Nucleus accumbens (tissue), 56 donors: ENCODE measurements at regions not wholly inside any gene's neighbourhood (a gene's known extent, or its start where the extent isn't known, plus 50 kb on each side); places are given as distances from the start of the nearest gene placed in this dataset.
"Not testable (repeated sequence)": the region's sequence is repeated elsewhere in the genome, so short reads cannot be mapped to it uniquely, and the experiment has no call there.

Experiments used
- DNase-seq, 56 donors: peaks; one replicate each; lab custom pipeline; 2025; lab: John Stamatoyannopoulos, UW

DNA sequence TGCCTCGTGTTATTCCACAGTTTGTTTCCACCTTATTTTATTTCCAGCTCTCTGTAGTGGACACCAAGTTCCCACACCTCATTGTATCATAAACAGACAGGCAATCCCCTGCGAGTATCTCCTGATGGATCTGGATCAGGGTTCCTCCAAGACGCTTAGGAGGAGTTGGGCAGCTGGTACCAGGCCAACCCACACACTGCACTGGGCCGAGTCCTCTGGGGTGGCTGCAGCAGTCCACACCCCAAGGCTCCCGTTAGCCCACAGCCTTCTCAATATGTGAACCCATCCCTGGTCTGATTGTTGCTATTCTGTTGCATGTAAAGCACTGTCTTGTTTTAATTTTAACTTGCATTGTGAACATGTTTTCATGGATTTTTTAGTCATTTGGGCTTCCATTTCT lies 178.8 kb upstream of the RAB6C start:
- DNase-seq, result no peak

GRCh38 chr2:129801575-129801974 lies 177.9 kb upstream of the RAB6C start:
- no peak for DNase-seq

- no peak for DNase-seq
Measured at GRCh38 chr2:129802290-129802689, 177.2 kb upstream of the RAB6C start.

DNA sequence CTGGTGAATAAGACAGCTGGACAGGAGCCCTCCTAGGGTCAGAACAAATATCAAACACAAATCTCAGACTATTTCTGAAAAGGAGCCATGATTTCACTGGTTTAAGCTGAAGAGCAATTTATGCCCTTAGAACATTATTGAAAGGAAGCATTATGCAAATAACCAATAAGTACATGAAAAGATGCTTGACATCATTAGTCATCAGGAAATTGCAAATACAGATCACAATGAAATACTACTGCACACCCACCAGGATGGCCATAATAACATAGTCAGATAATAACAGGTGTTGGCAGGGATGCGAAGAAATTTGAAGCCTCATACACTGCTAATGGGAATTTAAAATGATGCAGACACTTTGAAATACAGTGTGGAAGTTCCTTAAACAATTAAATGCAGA lies 176.4 kb upstream of the RAB6C start:
- no peak for DNase-seq

GRCh38 chr2:129803871-129804270 lies 175.6 kb upstream of the RAB6C start:
- DNase-seq, result no peak

DNA sequence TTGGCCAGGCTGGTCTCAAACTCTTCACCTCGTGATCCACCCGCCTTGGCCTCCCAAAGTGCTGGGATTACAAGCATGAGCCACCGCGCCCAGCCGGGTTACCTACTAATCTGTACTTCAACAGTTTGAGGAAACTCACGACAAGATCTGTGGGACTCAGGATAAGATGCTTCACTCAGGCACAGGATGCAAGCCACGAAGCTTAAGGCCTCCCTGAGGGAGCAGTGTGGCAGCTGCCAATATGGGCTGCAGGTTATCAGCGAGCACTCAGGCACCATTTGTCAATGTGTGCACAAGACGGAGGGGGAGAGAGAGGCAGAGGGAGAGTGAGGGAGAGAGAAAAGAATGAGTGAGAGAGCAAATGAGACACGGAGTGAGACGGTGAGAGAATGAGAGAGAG lies 173.6 kb upstream of the RAB6C start:
- DNase-seq, result no peak

GRCh38 chr2:129806317-129806716 lies 173.1 kb upstream of the RAB6C start:
- DNase-seq, result no peak

DNA sequence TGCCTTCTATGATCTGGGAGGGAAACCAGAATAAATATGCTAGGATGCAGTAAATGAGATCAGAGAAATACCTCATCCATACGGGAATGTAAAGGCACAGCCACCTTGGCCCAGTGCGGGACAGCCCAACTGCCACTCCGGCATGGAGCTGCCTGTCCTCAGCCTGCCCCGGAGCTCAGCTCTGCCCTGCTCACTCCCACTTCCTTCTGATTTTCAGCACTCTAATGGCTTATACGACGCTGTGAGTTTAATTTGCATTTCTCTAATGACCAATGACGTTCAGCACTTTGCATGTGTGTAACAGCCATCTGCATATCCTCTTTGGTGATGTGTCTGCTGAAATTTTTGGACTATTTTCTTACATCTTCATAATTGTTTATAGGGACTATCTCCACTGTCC lies 172.5 kb upstream of the RAB6C start:
- DNase-seq, result no peak

DNA sequence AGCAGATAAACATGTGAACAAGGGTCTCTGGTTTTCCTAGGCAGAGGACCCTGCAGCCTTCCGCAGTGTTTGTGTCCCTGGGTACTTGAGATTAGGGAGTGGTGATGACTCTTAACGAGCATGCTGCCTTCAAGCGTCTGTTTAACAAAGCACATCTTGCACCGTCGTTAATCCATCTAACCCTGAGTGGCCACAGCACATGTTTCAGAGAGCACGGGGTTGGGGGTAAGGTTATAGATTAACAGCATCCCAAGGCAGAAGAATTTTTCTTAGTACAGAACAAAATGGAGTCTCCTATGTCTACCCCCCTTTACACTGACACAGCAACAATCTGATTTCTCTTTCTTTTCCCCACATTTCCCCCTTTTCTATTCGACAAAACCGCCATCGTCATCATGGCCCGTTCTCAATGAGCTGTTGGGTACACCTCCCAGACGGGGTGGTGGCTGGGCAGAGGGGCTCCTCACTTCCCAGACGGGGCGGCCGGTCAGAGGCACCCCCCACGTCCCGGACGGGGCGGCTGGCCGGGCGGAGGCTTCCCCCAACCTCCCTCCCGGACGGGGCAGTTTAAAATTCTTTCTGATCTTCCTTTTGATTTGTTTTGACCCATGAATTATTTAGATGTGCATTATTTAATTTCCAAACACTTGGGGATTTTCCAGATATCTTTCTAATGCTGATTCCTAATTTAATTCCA lies 171.7 kb upstream of the RAB6C start:
- not testable (repeated sequence) for DNase-seq

DNA sequence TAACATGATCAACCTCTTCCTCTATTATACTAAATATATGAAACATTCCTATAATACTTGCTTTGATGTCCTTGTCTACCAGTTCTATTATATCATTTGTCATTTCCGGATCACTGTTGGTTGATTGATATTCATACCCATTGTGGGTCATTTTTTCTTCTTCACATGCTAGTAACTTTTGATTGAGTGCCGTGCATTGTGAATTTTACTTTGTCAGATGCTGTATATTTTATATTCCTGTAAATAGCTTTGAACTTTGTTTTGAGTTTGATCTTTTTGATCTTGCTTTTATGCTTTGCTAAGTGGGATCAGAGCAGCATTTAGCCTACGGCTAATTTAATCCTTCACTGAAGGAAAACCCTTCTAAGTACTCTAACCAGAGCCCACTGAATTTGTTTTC lies 168.9 kb upstream of the RAB6C start:
- DNase-seq, result no peak

GRCh38 chr2:129812071-129812470 lies 167.4 kb upstream of the RAB6C start:
- DNase-seq, result peak in 12 of 56 donors; percentile 5 to 59 (median 18)

DNA sequence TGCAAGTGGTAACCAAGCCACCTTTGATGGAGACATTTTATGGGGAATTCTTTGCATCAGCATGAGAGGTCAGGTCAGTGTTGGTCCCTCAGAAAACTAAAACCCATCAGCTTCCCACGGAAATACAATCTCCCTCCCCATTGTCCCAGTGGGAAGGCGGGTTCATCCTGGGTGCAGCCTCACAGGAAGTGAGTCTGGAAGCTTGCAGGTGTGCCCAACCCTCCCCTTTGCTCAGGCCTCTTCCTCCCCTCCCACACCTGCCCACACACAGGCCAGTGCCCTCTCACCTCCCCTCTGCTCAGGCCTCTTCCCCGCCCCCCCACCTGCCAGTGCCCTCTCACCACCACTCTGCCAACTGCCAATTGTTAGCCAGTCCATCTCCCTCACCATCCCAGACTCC lies 166.8 kb upstream of the RAB6C start:
- DNase-seq, result no peak

DNA sequence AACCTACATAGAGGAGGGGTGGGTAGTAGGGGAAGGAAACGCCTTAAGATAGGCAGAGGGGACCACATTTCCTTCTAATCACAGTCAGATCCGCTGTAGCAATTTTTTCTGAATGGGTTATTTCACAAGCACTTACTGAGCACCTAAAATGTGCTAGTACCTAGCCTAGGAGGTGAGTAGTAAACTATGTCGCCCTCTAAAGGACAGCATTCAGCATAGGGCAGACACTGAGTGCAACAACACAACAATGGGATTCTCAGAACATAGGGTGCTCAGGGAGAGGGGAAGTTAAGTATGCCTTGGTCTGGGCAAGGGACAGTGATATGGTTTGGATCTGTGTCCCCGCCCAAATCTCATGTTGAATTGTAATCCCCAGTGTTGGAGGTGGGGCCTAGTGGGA lies 166.1 kb upstream of the RAB6C start:
- no peak for DNase-seq

GRCh38 chr2:129816813-129817574 lies 162.5 kb upstream of the RAB6C start:
- no peak for DNase-seq

GRCh38 chr2:129819855-129820254 lies 159.6 kb upstream of the RAB6C start:
- DNase-seq, result no peak

DNA sequence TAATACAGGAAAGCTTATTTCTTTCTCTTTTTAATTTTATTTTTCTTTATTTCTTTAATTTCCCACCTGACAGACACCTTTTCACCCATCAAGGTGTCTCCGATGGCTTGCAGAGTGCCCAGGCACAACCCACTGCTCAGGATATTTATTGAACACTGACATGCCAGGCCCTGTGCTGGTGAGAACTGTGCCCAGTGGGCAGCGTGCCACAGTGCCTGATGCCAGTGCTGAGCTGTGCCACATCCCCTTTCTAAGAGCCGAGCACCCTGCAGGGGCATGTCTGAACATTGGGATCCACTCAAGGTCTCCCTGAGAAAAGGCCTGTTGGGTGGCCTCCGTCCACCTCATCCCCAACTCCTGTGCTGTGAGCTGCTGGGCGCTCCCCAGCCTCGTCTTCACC lies 158.6 kb upstream of the RAB6C start:
- no peak for DNase-seq

DNA sequence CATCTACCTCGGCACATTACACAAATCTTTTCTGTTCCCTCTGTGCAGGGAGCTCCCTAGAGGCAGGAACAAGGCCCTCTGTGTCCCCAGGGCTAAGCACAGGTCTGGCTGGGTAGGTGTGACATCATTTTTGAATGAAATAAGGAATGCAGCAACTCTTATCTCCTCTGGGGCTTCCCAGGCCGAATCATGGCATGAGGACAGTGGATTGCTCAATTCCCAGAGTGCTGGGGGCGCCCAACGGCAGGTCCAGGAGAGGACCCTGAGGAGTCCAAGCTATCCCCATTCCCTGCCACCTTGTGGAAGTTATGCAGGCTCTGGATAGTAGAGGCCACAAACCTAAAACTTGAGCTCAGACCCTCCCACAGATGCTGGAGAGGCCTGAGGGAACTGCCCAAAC lies 158.0 kb upstream of the RAB6C start:
- no peak for DNase-seq

DNA sequence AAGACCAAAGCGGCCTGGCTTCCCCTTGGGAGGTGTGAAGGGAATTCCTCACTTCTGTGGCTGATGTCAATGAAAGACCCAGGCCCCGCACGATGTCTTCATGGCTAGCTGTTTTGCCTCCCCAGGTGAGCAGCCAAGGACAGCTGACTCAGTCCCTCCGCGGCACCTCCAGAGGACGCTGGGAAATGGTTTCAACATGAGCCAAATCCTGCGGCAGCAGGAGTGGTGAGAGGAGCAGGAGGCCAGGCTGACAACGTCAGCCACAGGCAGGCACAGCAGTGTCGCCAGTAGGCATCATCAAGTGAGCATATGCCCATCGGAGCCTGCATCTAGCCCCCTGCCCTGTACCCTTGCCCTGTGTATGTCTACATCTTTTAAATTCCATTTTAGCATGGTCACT lies 156.4 kb upstream of the RAB6C start:
- no peak for DNase-seq

GRCh38 chr2:129827311-129828090 lies 152.0 kb upstream of the RAB6C start:
- no peak for DNase-seq

DNA sequence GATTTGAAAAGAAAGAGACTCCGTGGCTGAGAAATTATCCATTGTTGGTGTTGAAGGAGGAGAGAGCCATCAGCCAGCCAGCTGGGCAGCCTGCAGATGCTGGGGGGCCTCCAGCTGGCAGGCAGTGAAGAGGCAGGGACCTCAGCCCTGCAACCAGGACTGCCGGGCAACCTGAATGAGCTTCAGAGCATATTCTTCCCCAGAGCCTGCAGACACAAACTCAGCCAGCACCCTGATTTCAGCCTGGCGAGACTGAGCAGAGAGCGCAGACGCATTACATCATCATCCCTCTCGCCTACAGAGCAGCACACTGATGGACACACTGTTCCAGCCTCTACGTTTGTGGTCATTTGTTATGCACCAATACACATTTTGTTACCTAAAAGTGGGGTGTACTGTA lies 150.7 kb upstream of the RAB6C start:
- peak in 14 of 56 donors; percentile 4 to 45 (median 31) for DNase-seq

DNA sequence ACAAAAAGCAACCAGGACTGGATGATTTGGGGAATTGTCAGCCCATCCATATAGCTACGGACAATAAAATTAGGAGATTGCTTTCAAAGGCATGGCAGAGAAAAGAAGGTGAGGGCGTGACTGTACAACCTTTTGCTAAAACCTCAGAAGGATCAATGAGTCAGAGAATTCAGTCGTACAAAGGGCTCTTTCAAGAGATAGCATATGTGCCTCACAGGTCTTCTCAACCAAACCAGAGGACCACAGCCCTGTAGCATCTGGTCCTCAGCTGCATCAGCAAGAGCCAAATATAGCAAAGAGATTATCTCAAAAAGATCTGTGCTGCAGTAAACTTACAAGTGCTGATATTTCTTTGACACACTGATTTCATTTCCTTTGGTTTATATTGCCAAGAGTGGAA lies 149.9 kb upstream of the RAB6C start:
- no peak for DNase-seq

DNA sequence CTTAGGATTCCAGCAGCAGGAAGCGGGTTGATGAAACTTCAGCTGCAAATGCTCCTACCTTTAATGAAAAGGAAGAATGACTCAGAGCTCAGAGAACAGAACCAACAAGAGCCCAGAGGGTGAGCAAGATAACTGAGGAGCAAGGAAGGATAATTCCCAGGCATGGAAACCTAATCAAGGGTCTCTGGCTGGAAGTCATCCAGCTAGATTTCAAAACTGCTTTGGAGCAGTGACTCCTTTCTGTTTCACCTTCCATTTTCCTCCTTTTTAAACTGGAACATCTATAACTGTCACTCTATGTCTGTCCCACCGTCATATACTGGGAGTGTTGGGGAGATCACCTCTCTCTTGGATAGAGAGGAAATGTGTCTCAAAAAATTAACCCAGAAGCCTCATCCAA lies 148.4 kb upstream of the RAB6C start:
- DNase-seq, result no peak
